MM.1S (cell line): ENCODE measurements at regions not wholly inside any gene's neighbourhood (a gene's known extent, or its start where the extent isn't known, plus 50 kb on each side); places are given as distances from the start of the nearest gene placed in this dataset.

Experiments
- CTCF ChIP-seq: fragments of 300-600 bp; sonication (generic); IDR thresholded peaks from 2 replicates; pipeline ENCODE4 v1.5.1; 2016; ENCODE audit warnings: antibody characterized with exemption, low read length, mixed read lengths
- EZH2 ChIP-seq: fragments of 300-600 bp; sonication (generic); optimal IDR thresholded peaks from 2 replicates; pipeline ENCODE3; 2017; ENCODE audit warnings: low read depth, mild to moderate bottlenecking, antibody characterized with exemption, low read length, mixed read lengths
- EZH2phosphoT487 ChIP-seq: fragments of 300-600 bp; sonication (generic); IDR thresholded peaks from 2 replicates; pipeline ENCODE4 v1.6.1; 2018; ENCODE audit warnings: antibody characterized with exemption, low read length

DNA sequence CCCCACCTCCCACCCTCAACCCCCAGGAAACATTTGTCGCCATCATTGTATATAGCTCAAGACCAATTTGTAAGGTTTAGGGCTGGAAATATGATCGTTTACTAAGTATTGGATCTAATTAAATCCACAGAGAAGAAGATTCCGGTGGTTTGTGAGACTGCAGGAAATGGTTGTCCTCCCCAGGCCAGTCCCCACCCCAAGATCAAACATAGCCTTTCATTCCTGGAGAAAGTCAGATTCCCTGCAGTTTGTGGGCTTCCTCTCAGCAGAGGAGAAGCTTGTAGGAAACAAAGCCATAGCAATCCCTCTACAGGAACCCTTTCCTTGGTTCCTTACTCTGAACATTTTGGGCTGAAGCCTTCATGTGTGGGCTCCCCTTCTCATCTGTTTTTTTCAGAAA is 79.2 kb upstream of the TBCA start:
- TF ChIP-seq CTCF (no peak), EZH2 (no peak), EZH2phosphoT487 (no peak)
